ENCODE measurements at regions not wholly inside any gene's neighbourhood (a gene's known extent, or its start where the extent isn't known, plus 50 kb on each side); places are given as distances from the start of the nearest gene placed in this dataset.

DNA sequence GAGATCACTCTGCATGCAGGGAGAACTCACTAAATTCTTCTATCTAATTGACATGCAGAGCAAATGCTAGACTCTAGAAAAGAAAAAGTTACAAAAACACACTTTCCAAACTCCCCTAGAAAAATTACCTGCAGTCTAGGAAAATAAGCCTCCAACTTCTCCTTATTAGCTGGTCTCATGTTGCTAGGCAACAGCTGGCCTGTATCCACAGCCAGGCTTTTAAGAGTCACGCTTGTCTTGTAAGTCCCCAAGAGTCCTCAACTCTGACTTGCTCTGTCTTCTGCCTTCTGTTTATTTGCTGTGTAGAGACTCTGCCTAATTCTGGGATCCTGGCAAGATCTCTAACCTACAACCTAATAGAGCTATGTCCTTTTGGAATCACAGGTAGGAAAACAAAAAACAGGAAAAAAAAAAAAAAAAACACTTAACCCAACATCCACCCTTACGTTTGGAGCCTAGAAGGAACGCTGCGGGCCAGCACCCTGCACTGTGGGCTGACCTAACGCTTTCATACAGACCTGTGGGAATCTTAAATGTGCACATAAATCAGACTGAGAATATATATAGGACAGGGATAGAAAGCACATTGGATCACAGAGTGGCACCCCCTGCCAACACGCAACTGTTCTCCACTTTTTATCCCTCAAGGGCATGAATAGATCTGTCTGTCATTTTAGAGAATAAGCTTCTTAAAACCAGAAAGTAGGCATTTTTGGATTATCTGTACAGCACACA, 117.0 kb upstream of the PTPRZ1 start:
- ChIA-PET CTCF (interaction anchor here (4.9 kb wide), 1 partner anchor 239 kb away, joined by 37 read pairs; no protein-coding TSS in a partner anchor), POLR2A (no interaction called here)
- Histone ChIP-seq H3K27ac (ENCODE audit: insufficient read depth, low read depth, low read length) (no peak overlapping the region), H3K36me3 (ENCODE audit: control insufficient read depth in 2 of 2, extremely low read depth in 1 of 2, insufficient read depth in 2 of 2, low read length in 2 of 2) (no peaks in the 10 kb centered on the region), H3K4me3 (replicated peaks in 1 of 3; ENCODE audit: insufficient read depth in 1 of 3, low read depth in 1 of 3, low read length in 3 of 3) (no peak overlapping the region), H3K4me1 (ENCODE audit: control insufficient read depth, extremely low read depth, insufficient read depth, low read length) (no peaks in the 10 kb centered on the region), H2AFZ (ENCODE audit: low read depth, low read length) (no peak overlapping the region), H3K27me3 (ENCODE audit: control insufficient read depth in 2 of 2, insufficient read depth in 2 of 2, low read length in 2 of 2) (no peaks in the 10 kb centered on the region), H4K20me1 (replicated peaks; ENCODE audit: control insufficient read depth, extremely low read depth, insufficient read depth, low read length) (no peaks in the 10 kb centered on the region), H3K9me1 (replicated peaks; ENCODE audit: control insufficient read depth, extremely low read depth, insufficient read depth, low read length) (no peaks in the 10 kb centered on the region), H3K4me2 (ENCODE audit: insufficient read depth, low read length) (no peak overlapping the region), H3K9ac (replicated peaks; ENCODE audit: extremely low read depth, insufficient read depth, low read length) (no peak overlapping the region), H3K79me2 (ENCODE audit: control insufficient read depth, insufficient read depth, low read length) (no peaks in the 10 kb centered on the region), H3K9me3 (replicated peaks; ENCODE audit: control insufficient read depth, insufficient read depth, low read length) (no peaks in the 10 kb centered on the region)
- FAIRE-seq (no peak), DNase-seq (ENCODE audit: low read depth, low spot score) (no peak)
- dilution Hi-C loops (cut with MboI; ENCODE audit: extremely low pct_ligation_motif_present, low sequenced_read_pairs): no loop called here
- BruUV-seq (replicated peaks): no TSS peak
- TF ChIP-seq EZH2 (IDR thresholded peaks at IDR 0.05; ENCODE audit: borderline replicate concordance, low read depth, low read length, severe bottlenecking) (no peak), JUN (IDR thresholded peaks at IDR 0.05; ENCODE audit: borderline replicate concordance, insufficient read depth, insufficient read length, low read depth) (no peak), POLR2A (IDR thresholded peaks at IDR 0.05; ENCODE audit: low read depth, low read length) (no peak), GATA2 (IDR thresholded peaks at IDR 0.05; ENCODE audit: insufficient read depth, insufficient read length, low read depth, low read length) (no peak), FOS (IDR thresholded peaks at IDR 0.05; ENCODE audit: borderline replicate concordance, insufficient read depth, low read length) (no peak), POLR2AphosphoS5 (IDR thresholded peaks at IDR 0.05; ENCODE audit: insufficient read depth, low read depth, low read length) (no peak), MYC (IDR thresholded peaks at IDR 0.05; ENCODE audit: low read depth, low read length) (no peak)
- TF ChIP-seq, protein P1, sequence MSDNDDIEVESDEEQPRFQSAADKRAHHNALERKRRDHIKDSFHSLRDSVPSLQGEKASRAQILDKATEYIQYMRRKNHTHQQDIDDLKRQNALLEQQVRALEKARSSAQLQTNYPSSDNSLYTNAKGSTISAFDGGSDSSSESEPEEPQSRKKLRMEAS (IDR thresholded peaks at IDR 0.05; ENCODE audit: insufficient read depth, insufficient read length): no peak
- TF ChIP-seq, protein P2, sequence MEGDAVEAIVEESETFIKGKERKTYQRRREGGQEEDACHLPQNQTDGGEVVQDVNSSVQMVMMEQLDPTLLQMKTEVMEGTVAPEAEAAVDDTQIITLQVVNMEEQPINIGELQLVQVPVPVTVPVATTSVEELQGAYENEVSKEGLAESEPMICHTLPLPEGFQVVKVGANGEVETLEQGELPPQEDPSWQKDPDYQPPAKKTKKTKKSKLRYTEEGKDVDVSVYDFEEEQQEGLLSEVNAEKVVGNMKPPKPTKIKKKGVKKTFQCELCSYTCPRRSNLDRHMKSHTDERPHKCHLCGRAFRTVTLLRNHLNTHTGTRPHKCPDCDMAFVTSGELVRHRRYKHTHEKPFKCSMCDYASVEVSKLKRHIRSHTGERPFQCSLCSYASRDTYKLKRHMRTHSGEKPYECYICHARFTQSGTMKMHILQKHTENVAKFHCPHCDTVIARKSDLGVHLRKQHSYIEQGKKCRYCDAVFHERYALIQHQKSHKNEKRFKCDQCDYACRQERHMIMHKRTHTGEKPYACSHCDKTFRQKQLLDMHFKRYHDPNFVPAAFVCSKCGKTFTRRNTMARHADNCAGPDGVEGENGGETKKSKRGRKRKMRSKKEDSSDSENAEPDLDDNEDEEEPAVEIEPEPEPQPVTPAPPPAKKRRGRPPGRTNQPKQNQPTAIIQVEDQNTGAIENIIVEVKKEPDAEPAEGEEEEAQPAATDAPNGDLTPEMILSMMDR (IDR thresholded peaks at IDR 0.05; ENCODE audit: extremely low read depth in 1 of 2, insufficient read depth in 1 of 2, low read depth in 1 of 2, low read length in 2 of 2): no peak
- intact Hi-C loops (cut with micrococcal nuclease): no loop called here
